Uterus (tissue), 3 donors: ENCODE measurements at regions not wholly inside any gene's neighbourhood (a gene's known extent, or its start where the extent isn't known, plus 50 kb on each side); places are given as distances from the start of the nearest gene placed in this dataset.

Experiments used
- DNase-seq, 2 donors: peaks; one replicate each; pipeline ENCODE4 v3.0.0-alpha.2; 2019 to 2020
- H3K27ac ChIP-seq, 2 donors: fragments of 200-600 bp; sonication (generic); 1 replicate in 1 of 2; 2 replicates in 1 of 2; pipeline ENCODE4 v1.5.1; 2016 to 2018
- H3K27me3 ChIP-seq, 2 donors: fragments of 200-600 bp; sonication (generic); one replicate each; pipeline ENCODE4 v1.5.1; 2018 to 2019; ENCODE audit warnings: control low read depth in 1 of 2
- H3K36me3 ChIP-seq, 2 donors: fragments of 200-600 bp; sonication (generic); one replicate each; pipeline ENCODE4 v1.5.1; 2019; ENCODE audit warnings: control low read depth in 1 of 2
- H3K4me1 ChIP-seq, 2 donors: fragments of 200-600 bp; sonication (generic); one replicate each; pipeline ENCODE4 v1.5.1; 2018 to 2019; ENCODE audit warnings: control low read depth in 1 of 2
- H3K4me3 ChIP-seq, 2 donors: fragments of 200-600 bp; sonication (generic); 1 replicate in 1 of 2; 2 replicates in 1 of 2; pipeline ENCODE4 v1.5.1; 2018 to 2019; ENCODE audit warnings: mild to moderate bottlenecking in 1 of 2
- H3K9me3 ChIP-seq, 2 donors: fragments of 200-600 bp; sonication (generic); one replicate each; pipeline ENCODE4 v1.5.1; 2019; ENCODE audit warnings: control low read depth in 1 of 2
- CTCF ChIP-seq, 4 experiments: fragments of 200-600 bp in 2 of 4; fragments of 450-650 bp in 2 of 4; sonication (generic) in 2 of 4; IDR thresholded peaks; one replicate each; pipeline ENCODE4 v1.5.1; 2016 to 2019; ENCODE audit warnings: antibody characterized with exemption in 4 of 4, mild to moderate bottlenecking in 2 of 4, moderate library complexity in 1 of 4
- POLR2A ChIP-seq, 2 donors: fragments of 450-650 bp; IDR thresholded peaks; one replicate each; pipeline ENCODE4 v1.6.1; 2016; ENCODE audit warnings: antibody characterized with exemption in 2 of 2, mild to moderate bottlenecking in 1 of 2, moderate library complexity in 1 of 2
- intact Hi-C: fragments of 100-400 bp; cut with DNase I; formaldehyde crosslinking; loops from one replicate; pipeline ENCODE4 v1.15.1; 2023; ENCODE audit warnings: low total_unique reads
- donor health status: DM: yes; HTN: yes; CAD: no.

DNA sequence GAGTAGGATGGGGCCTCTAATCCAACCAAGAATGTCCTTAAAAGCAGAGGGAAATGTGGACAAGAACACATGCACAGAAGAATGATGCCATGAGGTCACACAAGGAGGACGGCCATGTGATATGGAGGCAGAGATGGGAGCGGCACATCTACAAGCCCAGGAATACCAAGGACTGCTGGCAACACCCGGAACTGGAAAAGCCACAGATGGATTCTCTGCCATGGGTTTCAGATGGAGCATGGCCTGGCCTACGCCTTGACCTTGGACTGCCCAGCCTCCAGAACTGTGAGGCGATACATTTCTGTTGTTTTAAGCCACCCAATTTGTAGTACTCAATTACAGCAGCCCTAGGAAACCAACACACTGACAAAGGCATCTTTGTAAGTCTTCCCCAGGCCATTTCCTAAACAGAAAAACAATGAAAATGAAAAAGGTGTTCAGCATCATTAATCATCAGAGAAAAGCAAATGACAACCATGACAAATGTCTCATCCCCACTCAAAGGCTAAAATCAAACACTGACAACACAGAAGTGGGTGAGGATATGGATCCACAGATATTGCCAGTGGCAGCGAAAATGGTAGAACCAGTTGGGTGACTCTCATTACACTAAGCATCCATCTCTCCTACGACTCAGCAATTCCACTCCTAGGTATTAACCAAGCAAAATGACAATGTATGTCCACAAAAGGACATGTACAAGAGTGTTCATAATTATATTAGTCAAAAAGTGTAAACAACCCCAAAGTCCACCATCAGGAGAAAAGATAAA is 76.9 kb upstream of the CNEP1R1 start:
- Histone ChIP-seq H3K27me3 (no peaks in the 10 kb centered on the region), H3K27ac (no peak overlapping the region), H3K4me1 (no peaks in the 10 kb centered on the region), H3K9me3 (no peaks in the 10 kb centered on the region), H3K36me3 (no peaks in the 10 kb centered on the region), H3K4me3 (no peak overlapping the region)
- no peak for DNase-seq
- intact Hi-C loops = no loop called here
- TF ChIP-seq POLR2A (IDR thresholded peaks at IDR 0.05) = no peak
- no peak for TF ChIP-seq CTCF (IDR thresholded peaks at IDR 0.05)

GRCh38 chr16:49951574-49952195 is 73.3 kb upstream of the CNEP1R1 start:
- H3K9me3 ChIP-seq = no peaks in the 10 kb centered on the region
- no peaks in the 10 kb centered on the region for H3K36me3 ChIP-seq
- no peaks in the 10 kb centered on the region for H3K4me1 ChIP-seq
- H3K27me3 ChIP-seq = no peaks in the 10 kb centered on the region
- no peak for DNase-seq
- no peak overlapping the region for H3K27ac ChIP-seq
- no peak for TF ChIP-seq CTCF (IDR thresholded peaks at IDR 0.05)
- TF ChIP-seq POLR2A (IDR thresholded peaks at IDR 0.05) = no peak
- intact Hi-C loops = no loop called here
- H3K4me3 ChIP-seq = no peak overlapping the region

DNA sequence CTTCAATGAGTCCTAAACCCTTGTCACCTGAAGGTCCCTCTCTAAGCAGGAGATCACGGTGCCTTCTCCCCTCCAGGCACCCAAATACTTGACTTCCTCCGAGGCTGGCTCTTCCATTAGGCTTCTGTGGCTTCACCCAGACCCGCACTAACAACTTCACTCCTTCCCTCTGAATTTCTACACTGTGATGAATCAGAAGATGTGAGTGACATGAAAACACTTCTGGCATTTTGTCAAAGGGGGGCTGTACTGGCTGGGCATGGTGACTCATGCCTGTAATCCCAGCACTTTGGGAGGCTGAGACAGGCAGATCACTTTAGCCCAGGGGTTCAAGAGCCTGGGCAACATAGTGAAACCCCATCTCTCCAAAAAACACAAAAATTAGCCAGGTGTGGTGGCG is 72.6 kb upstream of the CNEP1R1 start:
- DNase-seq = no peak
- Histone ChIP-seq H3K4me3 (no peak overlapping the region), H3K9me3 (no peaks in the 10 kb centered on the region), H3K27me3 (no peaks in the 10 kb centered on the region), H3K27ac (no peak overlapping the region), H3K4me1 (no peaks in the 10 kb centered on the region), H3K36me3 (no peaks in the 10 kb centered on the region)
- TF ChIP-seq CTCF (IDR thresholded peaks at IDR 0.05) (no peak), POLR2A (IDR thresholded peaks at IDR 0.05) (no peak)
- intact Hi-C loops = no loop called here

DNA sequence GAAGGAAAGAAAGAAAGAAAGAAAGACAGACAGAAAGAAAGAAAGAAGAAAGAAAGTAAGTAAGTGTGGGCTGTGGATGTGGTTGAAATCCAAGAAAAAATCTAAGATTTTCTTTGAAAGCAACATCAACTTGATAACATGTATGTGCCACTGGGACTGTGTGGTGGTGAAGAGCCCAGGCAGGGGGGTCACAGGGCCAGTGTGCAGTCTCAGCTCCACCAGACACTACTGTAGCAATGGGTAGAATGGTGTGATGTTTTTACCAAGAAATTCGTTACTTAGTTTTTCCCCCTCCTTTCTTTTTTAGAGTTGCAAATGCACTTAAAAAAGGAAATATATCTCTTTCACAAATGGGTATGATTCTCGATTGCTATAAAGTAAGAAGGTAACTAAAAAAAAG is 71.9 kb upstream of the CNEP1R1 start:
- Histone ChIP-seq H3K4me1 (no peaks in the 10 kb centered on the region), H3K36me3 (no peaks in the 10 kb centered on the region), H3K27ac (no peak overlapping the region), H3K9me3 (no peaks in the 10 kb centered on the region), H3K27me3 (no peaks in the 10 kb centered on the region), H3K4me3 (no peak overlapping the region)
- no peak for DNase-seq
- TF ChIP-seq CTCF (IDR thresholded peaks at IDR 0.05) (no peak), POLR2A (IDR thresholded peaks at IDR 0.05) (no peak)
- intact Hi-C loops = no loop called here

- no peak for DNase-seq
- H3K4me3 ChIP-seq = no peak overlapping the region
Observed at GRCh38 chr16:49955858-49956257, 69.2 kb upstream of the CNEP1R1 start.

More at GRCh38 chr16:49955858-49956257, 69.2 kb upstream of the CNEP1R1 start:
- Histone ChIP-seq H3K4me1 (no peaks in the 10 kb centered on the region), H3K36me3 (no peaks in the 10 kb centered on the region), H3K27me3 (no peaks in the 10 kb centered on the region), H3K9me3 (no peaks in the 10 kb centered on the region), H3K27ac (no peak overlapping the region)
- TF ChIP-seq POLR2A (IDR thresholded peaks at IDR 0.05) (no peak), CTCF (IDR thresholded peaks at IDR 0.05) (no peak)
- intact Hi-C loops = no loop called here
